SK-N-SH (cell line): ENCODE measurements at regions not wholly inside any gene's neighbourhood (a gene's known extent, or its start where the extent isn't known, plus 50 kb on each side); places are given as distances from the start of the nearest gene placed in this dataset.

ENCODE experiments used
- CTCF ChIA-PET: fragments of 300-600, 350-600 bp; formaldehyde crosslinking; extraction: SDS; loops from one replicate; lab custom pipeline; 2021; lab: Yijun Ruan, JAX
- POLR2A ChIA-PET: fragments of 350-600 bp; sonication (Branson Sonifier 250); formaldehyde crosslinking; extraction: SDS; loops from one replicate; lab custom pipeline; 2020; ENCODE audit warnings: antibody characterized with exemption, inconsistent platforms; lab: Yijun Ruan, JAX
- DNase-seq: peaks from one replicate; pipeline ENCODE4 v3.0.0; 2012
- H2AFZ ChIP-seq: fragments of 200-600 bp; sonication (generic); 2 replicates; pipeline ENCODE4 v1.8.1; 2016; ENCODE audit warnings: antibody characterized with exemption, mild to moderate bottlenecking, low read depth
- H3F3A ChIP-seq: fragments of 200-600 bp; sonication (generic); replicated peaks from 2 replicates; pipeline ENCODE3; 2016; ENCODE audit warnings: antibody characterized with exemption, mild to moderate bottlenecking; ENCODE audit not compliant: insufficient read depth
- H3K27ac ChIP-seq, 2 experiments: fragments of 200-500 bp in 1 of 2; fragments of 200-600 bp in 1 of 2; sonication (Bioruptor generic) in 1 of 2; sonication (generic), shearing (Covaris generic) in 1 of 2; 2 replicates each; pipeline versions ENCODE4 v1.5.1 to v1.6.1; 2014 to 2016; ENCODE audit warnings: low read depth in 2 of 2, inconsistent platforms in 1 of 2, low read length in 1 of 2, mild to moderate bottlenecking in 1 of 2, mixed read lengths in 1 of 2
- H3K27me3 ChIP-seq: fragments of 200-600 bp; sonication (generic), shearing (Covaris generic); 2 replicates; pipeline ENCODE4 v1.6.1; 2016; ENCODE audit warnings: mixed run types; ENCODE audit not compliant: insufficient read depth
- H3K36me3 ChIP-seq, 2 experiments: fragments of 200-500 bp in 1 of 2; fragments of 200-600 bp in 1 of 2; sonication (Bioruptor generic) in 1 of 2; sonication (generic) in 1 of 2; replicated peaks in 1 of 2; 2 replicates each; pipeline versions ENCODE3 to v1.5.1; 2014 to 2016; ENCODE audit warnings: low read length in 1 of 2, mild to moderate bottlenecking in 1 of 2; ENCODE audit not compliant: insufficient read depth in 2 of 2, control insufficient read depth in 1 of 2
- H3K4me1 ChIP-seq, 2 experiments: fragments of 200-500 bp in 1 of 2; fragments of 200-600 bp in 1 of 2; sonication (Bioruptor generic) in 1 of 2; sonication (generic), shearing (Covaris generic) in 1 of 2; 2 replicates each; pipeline versions ENCODE4 v1.5.1 to v1.6.1; 2014 to 2016; ENCODE audit warnings: low read depth in 1 of 2, low read length in 1 of 2, mixed run types in 1 of 2; ENCODE audit not compliant: insufficient read depth in 2 of 2, control insufficient read depth in 1 of 2
- H3K4me2 ChIP-seq: fragments of 200-600 bp; sonication (generic), shearing (Covaris generic); 2 replicates; pipeline ENCODE4 v1.6.1; 2017; ENCODE audit warnings: mixed run types
- H3K4me3 ChIP-seq, 2 experiments: fragments of 200-500 bp in 1 of 2; fragments of 200-600 bp in 1 of 2; sonication (Bioruptor generic) in 1 of 2; sonication (generic), shearing (Covaris generic) in 1 of 2; 2 replicates each; pipeline versions ENCODE4 v1.5.1 to v1.8.1; 2014 to 2016; ENCODE audit warnings: low read depth in 2 of 2, inconsistent platforms in 1 of 2, low read length in 1 of 2, mild to moderate bottlenecking in 1 of 2, mixed read lengths in 1 of 2, moderate library complexity in 1 of 2
- H3K79me2 ChIP-seq: fragments of 200-600 bp; sonication (generic); 2 replicates; pipeline ENCODE4 v1.8.1; 2017; ENCODE audit warnings: mild to moderate bottlenecking; ENCODE audit not compliant: insufficient read depth
- H3K9ac ChIP-seq: fragments of 200-600 bp; sonication (generic); 2 replicates; pipeline ENCODE4 v1.6.1; 2017; ENCODE audit warnings: mixed run types
- H3K9me2 ChIP-seq: fragments of 200-600 bp; sonication (generic); 2 replicates; pipeline ENCODE4 v1.6.1; 2017; ENCODE audit warnings: mixed run types
- H3K9me3 ChIP-seq: fragments of 200-600 bp; sonication (generic); 2 replicates; pipeline ENCODE4 v1.6.1; 2017; ENCODE audit warnings: mixed run types, mild to moderate bottlenecking, moderate library complexity
- H4K20me1 ChIP-seq: fragments of 200-600 bp; sonication (generic); 2 replicates; pipeline ENCODE4 v1.6.1; 2017; ENCODE audit warnings: mild to moderate bottlenecking, mixed run types; ENCODE audit not compliant: insufficient read depth
- FOSL2 ChIP-seq: IDR thresholded peaks from 2 replicates; pipeline ENCODE4 v1.4.0; 2012; ENCODE audit warnings: low read depth, mild to moderate bottlenecking, moderate library complexity, borderline replicate concordance
- FOXM1 ChIP-seq: IDR thresholded peaks from 2 replicates; pipeline ENCODE4 v1.4.0; 2012; ENCODE audit warnings: low read depth, mild to moderate bottlenecking
- JUND ChIP-seq: IDR thresholded peaks from 2 replicates; pipeline ENCODE4 v1.4.0; 2012
- MAX ChIP-seq: IDR thresholded peaks from 2 replicates; pipeline ENCODE4 v1.4.0; 2012; ENCODE audit warnings: low read depth
- MEF2A ChIP-seq: IDR thresholded peaks from 2 replicates; pipeline ENCODE4 v1.4.0; 2012; ENCODE audit warnings: low read depth, borderline replicate concordance
- MXI1 ChIP-seq: IDR thresholded peaks from 2 replicates; pipeline ENCODE4 v1.6.1; 2012; ENCODE audit warnings: mild to moderate bottlenecking, low read depth, low read length, improper control_type of control experiment
- NFIC ChIP-seq: IDR thresholded peaks from 2 replicates; pipeline ENCODE4 v1.4.0; 2012; ENCODE audit warnings: borderline replicate concordance
- PBX3 ChIP-seq: IDR thresholded peaks from 2 replicates; pipeline ENCODE4; 2012
- RAD21 ChIP-seq: IDR thresholded peaks from 2 replicates; pipeline ENCODE4 v1.6.1; 2012; ENCODE audit warnings: mild to moderate bottlenecking, low read length
- REST ChIP-seq: IDR thresholded peaks from 2 replicates; pipeline ENCODE4 v1.6.1; 2012; ENCODE audit warnings: mild to moderate bottlenecking, low read depth, low read length, moderate library complexity
- RFX5 ChIP-seq: IDR thresholded peaks from 2 replicates; pipeline ENCODE4 v1.6.1; 2012; ENCODE audit warnings: mild to moderate bottlenecking, improper control_type of control experiment, low read length
- TAF1 ChIP-seq: IDR thresholded peaks from 2 replicates; pipeline ENCODE4 v1.6.1; 2012; ENCODE audit warnings: low read depth, mild to moderate bottlenecking, low read length, moderate library complexity, borderline replicate concordance
- TCF12 ChIP-seq: IDR thresholded peaks from 2 replicates; pipeline ENCODE4 v1.4.0; 2012
- WGBS: methylation state at CpG from one replicate; pipeline ENCODE4 v1.1.6; 2017; ENCODE audit warnings: low lambda C conversion rate; 5-methylcytosine and 5-hydroxymethylcytosine counted together

GRCh38 chr1:168379104-168379860, 98.6 kb downstream of the TBX19 start (continued):
- TF ChIP-seq TAF1 (no peak), FOSL2 (no peak), FOXM1 (no peak), PBX3 (no peak)

- CTCF ChIA-PET = interaction anchor here (1.5 kb wide), 1 partner anchor 33 kb away, joined by 5 read pairs; no protein-coding TSS in a partner anchor
- no peak overlapping the region for H3K27ac ChIP-seq
- no peak for TF ChIP-seq NFIC
- TF ChIP-seq MAX = no peak
- TF ChIP-seq TCF12 = no peak
- TF ChIP-seq PBX3 = no peak
- TF ChIP-seq FOSL2 = no peak
- TF ChIP-seq REST = no peak
- TF ChIP-seq RAD21 = no peak
- no peak for TF ChIP-seq TAF1
- TF ChIP-seq JUND = no peak
- TF ChIP-seq MEF2A = no peak
- no peak for TF ChIP-seq MXI1
- TF ChIP-seq RFX5 = no peak
- no peaks in the 10 kb centered on the region for H3K27me3 ChIP-seq
- no peak overlapping the region for H3K4me2 ChIP-seq
- no peak overlapping the region for H2AFZ ChIP-seq
- H3F3A ChIP-seq = no peaks in the 10 kb centered on the region
- H3K4me1 ChIP-seq = no peaks in the 10 kb centered on the region
- no peaks in the 10 kb centered on the region for H4K20me1 ChIP-seq
- no peaks in the 10 kb centered on the region for H3K79me2 ChIP-seq
- no peaks in the 10 kb centered on the region for H3K36me3 ChIP-seq
- POLR2A ChIA-PET = no interaction called here
- H3K9me2 ChIP-seq = no peaks in the 10 kb centered on the region
- 78% methylated on average over 5 of the region's 5 CpGs for WGBS
- no peak for DNase-seq
- no peak overlapping the region for H3K9ac ChIP-seq
- H3K4me3 ChIP-seq = no peak overlapping the region
- H3K9me3 ChIP-seq = no peaks in the 10 kb centered on the region
Measured at GRCh38 chr1:168375566-168376300, 95.1 kb downstream of the TBX19 start.
